SK-N-SH (cell line): ENCODE measurements at regions not wholly inside any gene's neighbourhood (a gene's known extent, or its start where the extent isn't known, plus 50 kb on each side); places are given as distances from the start of the nearest gene placed in this dataset.

Experiments
- CTCF ChIA-PET: fragments of 300-600, 350-600 bp; formaldehyde crosslinking; extraction: SDS; loops from one replicate; lab custom pipeline; 2021; lab: Yijun Ruan, JAX
- POLR2A ChIA-PET: fragments of 350-600 bp; sonication (Branson Sonifier 250); formaldehyde crosslinking; extraction: SDS; loops from one replicate; lab custom pipeline; 2020; ENCODE audit warnings: antibody characterized with exemption, inconsistent platforms; lab: Yijun Ruan, JAX
- DNase-seq: peaks from one replicate; pipeline ENCODE4 v3.0.0; 2012
- H2AFZ ChIP-seq: fragments of 200-600 bp; sonication (generic); 2 replicates; pipeline ENCODE4 v1.8.1; 2016; ENCODE audit warnings: antibody characterized with exemption, mild to moderate bottlenecking, low read depth
- H3F3A ChIP-seq: fragments of 200-600 bp; sonication (generic); replicated peaks from 2 replicates; pipeline ENCODE3; 2016; ENCODE audit warnings: antibody characterized with exemption, mild to moderate bottlenecking; ENCODE audit not compliant: insufficient read depth
- H3K27ac ChIP-seq, 2 experiments: fragments of 200-500 bp in 1 of 2; fragments of 200-600 bp in 1 of 2; sonication (Bioruptor generic) in 1 of 2; sonication (generic), shearing (Covaris generic) in 1 of 2; 2 replicates each; pipeline versions ENCODE4 v1.5.1 to v1.6.1; 2014 to 2016; ENCODE audit warnings: low read depth in 2 of 2, inconsistent platforms in 1 of 2, low read length in 1 of 2, mild to moderate bottlenecking in 1 of 2, mixed read lengths in 1 of 2
- H3K27me3 ChIP-seq: fragments of 200-600 bp; sonication (generic), shearing (Covaris generic); 2 replicates; pipeline ENCODE4 v1.6.1; 2016; ENCODE audit warnings: mixed run types; ENCODE audit not compliant: insufficient read depth
- H3K36me3 ChIP-seq, 2 experiments: fragments of 200-500 bp in 1 of 2; fragments of 200-600 bp in 1 of 2; sonication (Bioruptor generic) in 1 of 2; sonication (generic) in 1 of 2; replicated peaks in 1 of 2; 2 replicates each; pipeline versions ENCODE3 to v1.5.1; 2014 to 2016; ENCODE audit warnings: low read length in 1 of 2, mild to moderate bottlenecking in 1 of 2; ENCODE audit not compliant: insufficient read depth in 2 of 2, control insufficient read depth in 1 of 2
- H3K4me1 ChIP-seq, 2 experiments: fragments of 200-500 bp in 1 of 2; fragments of 200-600 bp in 1 of 2; sonication (Bioruptor generic) in 1 of 2; sonication (generic), shearing (Covaris generic) in 1 of 2; 2 replicates each; pipeline versions ENCODE4 v1.5.1 to v1.6.1; 2014 to 2016; ENCODE audit warnings: low read depth in 1 of 2, low read length in 1 of 2, mixed run types in 1 of 2; ENCODE audit not compliant: insufficient read depth in 2 of 2, control insufficient read depth in 1 of 2
- H3K4me2 ChIP-seq: fragments of 200-600 bp; sonication (generic), shearing (Covaris generic); 2 replicates; pipeline ENCODE4 v1.6.1; 2017; ENCODE audit warnings: mixed run types
- H3K4me3 ChIP-seq, 2 experiments: fragments of 200-500 bp in 1 of 2; fragments of 200-600 bp in 1 of 2; sonication (Bioruptor generic) in 1 of 2; sonication (generic), shearing (Covaris generic) in 1 of 2; 2 replicates each; pipeline versions ENCODE4 v1.5.1 to v1.8.1; 2014 to 2016; ENCODE audit warnings: low read depth in 2 of 2, inconsistent platforms in 1 of 2, low read length in 1 of 2, mild to moderate bottlenecking in 1 of 2, mixed read lengths in 1 of 2, moderate library complexity in 1 of 2
- H3K79me2 ChIP-seq: fragments of 200-600 bp; sonication (generic); 2 replicates; pipeline ENCODE4 v1.8.1; 2017; ENCODE audit warnings: mild to moderate bottlenecking; ENCODE audit not compliant: insufficient read depth
- H3K9ac ChIP-seq: fragments of 200-600 bp; sonication (generic); 2 replicates; pipeline ENCODE4 v1.6.1; 2017; ENCODE audit warnings: mixed run types
- H3K9me2 ChIP-seq: fragments of 200-600 bp; sonication (generic); 2 replicates; pipeline ENCODE4 v1.6.1; 2017; ENCODE audit warnings: mixed run types
- H3K9me3 ChIP-seq: fragments of 200-600 bp; sonication (generic); 2 replicates; pipeline ENCODE4 v1.6.1; 2017; ENCODE audit warnings: mixed run types, mild to moderate bottlenecking, moderate library complexity
- H4K20me1 ChIP-seq: fragments of 200-600 bp; sonication (generic); 2 replicates; pipeline ENCODE4 v1.6.1; 2017; ENCODE audit warnings: mild to moderate bottlenecking, mixed run types; ENCODE audit not compliant: insufficient read depth
- EZH2phosphoT487 ChIP-seq: fragments of 200-600 bp; sonication (generic); IDR thresholded peaks from 2 replicates; pipeline ENCODE4 v1.6.1; 2017; ENCODE audit warnings: low read depth, mixed run types, mild to moderate bottlenecking, antibody characterized with exemption, moderate library complexity, borderline replicate concordance
- GABPA ChIP-seq: IDR thresholded peaks from 2 replicates; pipeline ENCODE4 v1.4.0; 2012; ENCODE audit warnings: low read depth, mild to moderate bottlenecking
- MAX ChIP-seq: IDR thresholded peaks from 2 replicates; pipeline ENCODE4 v1.4.0; 2012; ENCODE audit warnings: low read depth
- MEF2A ChIP-seq: IDR thresholded peaks from 2 replicates; pipeline ENCODE4 v1.4.0; 2012; ENCODE audit warnings: low read depth, borderline replicate concordance
- MXI1 ChIP-seq: IDR thresholded peaks from 2 replicates; pipeline ENCODE4 v1.6.1; 2012; ENCODE audit warnings: mild to moderate bottlenecking, low read depth, low read length, improper control_type of control experiment
- NFIC ChIP-seq: IDR thresholded peaks from 2 replicates; pipeline ENCODE4 v1.4.0; 2012; ENCODE audit warnings: borderline replicate concordance
- RCOR1 ChIP-seq: fragments of 150-350 bp; IDR thresholded peaks from 2 replicates; pipeline ENCODE4 v1.6.1; 2017; ENCODE audit warnings: antibody characterized with exemption, low read length
- REST ChIP-seq: IDR thresholded peaks from 2 replicates; pipeline ENCODE4 v1.6.1; 2012; ENCODE audit warnings: mild to moderate bottlenecking, low read depth, low read length, moderate library complexity
- RFX5 ChIP-seq: IDR thresholded peaks from 2 replicates; pipeline ENCODE4 v1.6.1; 2012; ENCODE audit warnings: mild to moderate bottlenecking, improper control_type of control experiment, low read length
- TAF1 ChIP-seq: IDR thresholded peaks from 2 replicates; pipeline ENCODE4 v1.6.1; 2012; ENCODE audit warnings: low read depth, mild to moderate bottlenecking, low read length, moderate library complexity, borderline replicate concordance
- TEAD4 ChIP-seq: IDR thresholded peaks from 2 replicates; pipeline ENCODE4 v1.4.0; 2012; ENCODE audit warnings: mild to moderate bottlenecking, borderline replicate concordance; ENCODE audit not compliant: insufficient read depth
- USF1 ChIP-seq: IDR thresholded peaks from 2 replicates; pipeline ENCODE4 v1.4.0; 2012; ENCODE audit warnings: low read depth, borderline replicate concordance
- USF2 ChIP-seq: fragments of 150-350 bp; IDR thresholded peaks from 2 replicates; pipeline ENCODE4 v1.6.1; 2017; ENCODE audit warnings: antibody characterized with exemption, low read length, low read depth, borderline replicate concordance
- YY1 ChIP-seq: IDR thresholded peaks from 2 replicates; pipeline ENCODE4 v1.4.0; 2012; ENCODE audit warnings: low read depth, mild to moderate bottlenecking
- ZBTB33 ChIP-seq: IDR thresholded peaks from 2 replicates; pipeline ENCODE4 v1.4.0; 2012; ENCODE audit warnings: low read depth, borderline replicate concordance
- WGBS: methylation state at CpG from one replicate; pipeline ENCODE4 v1.1.6; 2017; ENCODE audit warnings: low lambda C conversion rate; 5-methylcytosine and 5-hydroxymethylcytosine counted together

- Histone ChIP-seq H2AFZ (no peak overlapping the region), H3K79me2 (no peaks in the 10 kb centered on the region), H3K27me3 (no peaks in the 10 kb centered on the region), H4K20me1 (no peaks in the 10 kb centered on the region), H3K4me3 (no peak overlapping the region), H3K27ac (no peak overlapping the region), H3F3A (no peaks in the 10 kb centered on the region), H3K4me1 (no peaks in the 10 kb centered on the region), H3K9me3 (no peaks in the 10 kb centered on the region), H3K9ac (no peak overlapping the region), H3K4me2 (no peak overlapping the region), H3K36me3 (no peaks in the 10 kb centered on the region), H3K9me2 (no peaks in the 10 kb centered on the region)
- WGBS: 0% methylated on average over 1 of the region's 1 CpG
- TF ChIP-seq RCOR1 (no peak), ZBTB33 (no peak), EZH2phosphoT487 (no peak), GABPA (no peak), RFX5 (no peak), USF2 (no peak), NFIC (no peak), USF1 (no peak), MXI1 (no peak), TAF1 (no peak), MAX (no peak), MEF2A (no peak), TEAD4 (no peak), YY1 (no peak)
- CTCF ChIA-PET: no interaction called here
- POLR2A ChIA-PET: no interaction called here
- DNase-seq: no peak
Observed at GRCh38 chr14:62468946-62469345, 576.3 kb downstream of the KCNH5 start.

- Histone ChIP-seq H3K9me2 (no peaks in the 10 kb centered on the region), H3K27ac (no peak overlapping the region), H3K79me2 (no peaks in the 10 kb centered on the region), H3K9ac (no peak overlapping the region), H4K20me1 (no peaks in the 10 kb centered on the region), H3K27me3 (no peaks in the 10 kb centered on the region), H3K9me3 (no peaks in the 10 kb centered on the region), H3K4me1 (no peaks in the 10 kb centered on the region), H3K4me2 (no peak overlapping the region), H3K4me3 (no peak overlapping the region), H3K36me3 (no peaks in the 10 kb centered on the region), H3F3A (no peaks in the 10 kb centered on the region), H2AFZ (no peak overlapping the region)
- ChIA-PET POLR2A (no interaction called here), CTCF (no interaction called here)
- whole genome bisulfite sequencing: 8% methylated on average over 4 of the region's 4 CpGs
- TF ChIP-seq REST (no peak), RFX5 (no peak)
- DNase-seq: no peak
Observed at GRCh38 chr14:62470935-62471334, 574.3 kb downstream of the KCNH5 start.
